ENCODE measurements at regions not wholly inside any gene's neighbourhood (a gene's known extent, or its start where the extent isn't known, plus 50 kb on each side); places are given as distances from the start of the nearest gene placed in this dataset.

DNA sequence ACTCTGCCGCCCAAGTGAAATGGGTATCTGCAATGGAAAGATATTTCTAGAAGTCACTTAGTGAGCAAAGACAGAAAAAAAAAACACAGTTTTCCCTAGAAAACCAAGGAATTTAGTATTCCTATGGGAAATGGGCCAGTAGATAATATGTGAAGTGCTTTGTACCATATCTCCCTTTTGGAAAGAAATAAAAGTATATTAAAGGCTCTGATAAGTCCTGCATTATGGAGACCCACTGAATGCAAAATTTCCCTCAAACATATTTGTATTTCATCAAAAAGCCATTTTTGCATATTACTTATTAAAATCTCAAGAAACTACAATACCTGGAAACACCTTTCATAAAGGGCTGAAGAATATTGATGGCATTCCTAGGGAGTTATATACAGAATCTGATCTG, 51.6 kb upstream of the DYNLRB2 start:
- no peak overlapping the region for H3K4me3 ChIP-seq (replicated peaks; ENCODE audit: low read depth, low read length)
- TF ChIP-seq, protein P1, sequence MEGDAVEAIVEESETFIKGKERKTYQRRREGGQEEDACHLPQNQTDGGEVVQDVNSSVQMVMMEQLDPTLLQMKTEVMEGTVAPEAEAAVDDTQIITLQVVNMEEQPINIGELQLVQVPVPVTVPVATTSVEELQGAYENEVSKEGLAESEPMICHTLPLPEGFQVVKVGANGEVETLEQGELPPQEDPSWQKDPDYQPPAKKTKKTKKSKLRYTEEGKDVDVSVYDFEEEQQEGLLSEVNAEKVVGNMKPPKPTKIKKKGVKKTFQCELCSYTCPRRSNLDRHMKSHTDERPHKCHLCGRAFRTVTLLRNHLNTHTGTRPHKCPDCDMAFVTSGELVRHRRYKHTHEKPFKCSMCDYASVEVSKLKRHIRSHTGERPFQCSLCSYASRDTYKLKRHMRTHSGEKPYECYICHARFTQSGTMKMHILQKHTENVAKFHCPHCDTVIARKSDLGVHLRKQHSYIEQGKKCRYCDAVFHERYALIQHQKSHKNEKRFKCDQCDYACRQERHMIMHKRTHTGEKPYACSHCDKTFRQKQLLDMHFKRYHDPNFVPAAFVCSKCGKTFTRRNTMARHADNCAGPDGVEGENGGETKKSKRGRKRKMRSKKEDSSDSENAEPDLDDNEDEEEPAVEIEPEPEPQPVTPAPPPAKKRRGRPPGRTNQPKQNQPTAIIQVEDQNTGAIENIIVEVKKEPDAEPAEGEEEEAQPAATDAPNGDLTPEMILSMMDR (IDR thresholded peaks at IDR 0.05; ENCODE audit: low read length, missing control alignments) = no peak
- DNase-seq (ENCODE audit: low read depth) = no peak

DNA sequence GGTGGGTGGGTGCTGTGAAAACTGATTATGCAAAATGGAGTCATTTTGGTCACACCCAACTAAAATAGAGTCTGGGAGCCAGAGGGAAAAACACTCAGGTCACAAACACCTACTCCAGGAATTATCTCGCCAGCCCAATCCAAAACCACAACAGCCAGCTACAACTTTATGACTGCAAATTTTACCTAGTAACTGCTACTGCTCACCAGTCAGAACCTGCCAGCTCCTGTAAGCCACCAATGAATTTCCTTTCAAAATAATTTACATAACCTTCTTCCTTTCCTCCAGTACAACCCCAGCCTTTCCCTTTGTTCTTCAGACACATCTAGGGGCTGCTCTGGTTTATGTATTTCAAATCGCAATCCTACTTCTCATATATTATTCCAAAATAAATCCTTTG, 52.6 kb upstream of the DYNLRB2 start:
- TF ChIP-seq, protein P1 (IDR thresholded peaks at IDR 0.05; ENCODE audit: low read length, missing control alignments) = no peak
- H3K4me3 ChIP-seq (replicated peaks; ENCODE audit: low read depth, low read length) = no peak overlapping the region
- DNase-seq (ENCODE audit: low read depth) = no peak

DNA sequence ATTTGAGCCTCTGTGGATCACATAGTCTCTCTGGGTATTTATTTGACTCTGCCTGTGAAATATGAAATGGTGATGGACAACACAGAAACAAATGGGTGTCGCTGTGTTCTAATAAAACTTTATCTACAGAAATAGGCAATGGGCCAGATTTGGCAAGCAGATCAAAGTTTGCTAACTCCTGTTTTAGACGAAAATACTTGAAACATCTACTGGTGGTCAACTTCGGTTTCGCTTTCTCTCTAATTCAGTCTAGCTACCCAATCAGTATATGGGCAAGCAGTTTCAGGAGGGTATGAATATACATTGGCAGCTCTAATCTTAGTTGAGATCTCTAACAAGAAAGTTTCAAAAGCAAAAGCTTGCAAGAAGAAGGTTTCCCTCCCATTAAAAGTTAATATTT, 60.1 kb upstream of the DYNLRB2 start:
- TF ChIP-seq, protein P1 (IDR thresholded peaks at IDR 0.05; ENCODE audit: low read length, missing control alignments) = no peak
- no peak for DNase-seq (ENCODE audit: low read depth)
- H3K4me3 ChIP-seq (replicated peaks; ENCODE audit: low read depth, low read length) = no peak overlapping the region

DNA sequence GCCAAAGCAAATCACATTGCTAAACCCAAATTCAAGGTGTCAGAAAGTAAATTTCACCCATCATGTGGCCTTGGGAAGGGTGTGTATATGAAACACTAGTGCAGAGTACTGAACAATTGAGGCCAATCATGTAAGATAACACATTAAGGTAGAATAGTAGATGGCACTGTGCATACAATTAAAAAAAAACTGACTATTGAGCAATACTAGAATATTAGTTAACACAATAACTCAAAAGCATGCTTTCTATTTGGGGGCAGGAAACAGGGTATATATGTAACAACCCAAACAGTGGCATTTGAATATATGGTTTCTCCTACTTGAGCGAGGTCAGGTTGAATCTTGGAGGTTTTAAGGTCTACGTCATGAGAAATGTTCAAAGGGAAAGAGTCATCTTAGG, 63.0 kb upstream of the DYNLRB2 start:
- TF ChIP-seq, protein P1 (IDR thresholded peaks at IDR 0.05; ENCODE audit: low read length, missing control alignments) = no peak
- no peak overlapping the region for H3K4me3 ChIP-seq (replicated peaks; ENCODE audit: low read depth, low read length)
- DNase-seq (ENCODE audit: low read depth) = no peak

DNA sequence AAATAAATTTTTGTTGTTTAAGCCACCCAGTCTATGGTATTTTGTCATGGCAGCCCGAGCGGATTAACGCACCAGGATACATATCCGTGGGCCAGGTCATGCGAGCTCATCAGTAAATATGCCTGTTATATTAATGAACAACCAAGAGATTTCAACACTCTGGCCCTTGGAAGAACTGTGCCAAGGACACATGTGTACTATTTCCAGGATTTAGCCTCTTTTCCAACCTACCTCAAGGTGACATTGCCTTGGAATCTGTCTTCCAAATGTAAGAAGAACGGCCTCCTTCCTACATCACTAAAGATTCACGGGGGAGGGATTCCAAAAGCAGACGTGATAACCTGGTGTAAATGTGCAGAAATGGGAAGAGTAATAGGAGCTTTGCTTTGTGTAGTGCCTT, 72.8 kb upstream of the DYNLRB2 start:
- H3K4me3 ChIP-seq (replicated peaks; ENCODE audit: low read depth, low read length) = no peak overlapping the region
- TF ChIP-seq, protein P1 (IDR thresholded peaks at IDR 0.05; ENCODE audit: low read length, missing control alignments) = no peak
- DNase-seq (ENCODE audit: low read depth) = no peak

DNA sequence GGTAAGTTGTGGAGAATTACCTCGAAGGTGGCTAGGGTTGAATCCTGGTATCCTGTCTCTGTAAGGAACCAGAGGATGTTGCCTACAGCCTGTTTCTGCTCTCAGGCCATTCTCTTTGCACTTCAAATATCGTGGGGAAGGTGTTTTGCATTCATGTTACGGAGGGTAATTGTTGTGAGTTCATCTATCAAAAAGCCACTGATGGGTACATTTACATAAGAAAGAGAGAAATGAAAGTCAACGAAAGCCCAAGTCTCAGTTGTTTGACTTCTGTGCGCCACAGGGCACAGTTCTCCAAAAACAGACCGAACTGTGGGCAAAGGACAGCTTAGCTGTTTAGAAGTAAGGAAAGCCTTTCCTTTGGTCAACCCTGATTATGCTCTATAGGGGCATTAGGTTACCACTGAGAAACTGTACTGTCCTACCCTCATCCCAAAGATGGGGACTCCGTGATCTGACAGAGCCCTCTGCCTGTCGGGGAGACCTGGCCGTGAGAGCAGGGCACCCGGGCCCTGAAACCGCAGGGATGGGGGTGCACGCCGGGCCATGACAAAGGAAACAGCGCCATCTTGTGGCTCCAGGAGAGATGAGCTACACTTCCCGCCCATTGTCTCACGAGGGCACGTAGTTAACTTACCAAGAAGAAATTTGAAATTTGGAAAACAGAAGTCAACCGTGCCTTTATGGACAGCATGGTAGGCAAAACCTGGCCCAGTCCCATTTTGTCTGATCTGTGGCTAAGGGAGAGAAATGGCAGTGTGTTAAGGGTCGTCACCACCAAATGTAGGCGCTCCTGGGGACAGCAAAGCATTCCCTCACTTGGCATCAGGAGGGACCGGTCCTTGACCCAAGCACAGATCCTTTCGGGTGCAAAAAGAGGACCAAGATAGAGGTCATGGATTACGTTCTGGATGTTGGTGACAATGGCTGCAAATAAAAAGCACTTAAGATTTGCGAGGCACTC, 74.5 kb upstream of the DYNLRB2 start:
- TF ChIP-seq, protein P1 (IDR thresholded peaks at IDR 0.05; ENCODE audit: low read length, missing control alignments) = peak; percentile 62
- no peak overlapping the region for H3K4me3 ChIP-seq (replicated peaks; ENCODE audit: low read depth, low read length)
- DNase-seq (ENCODE audit: low read depth) = peak; percentile 50
